Testis (tissue), 2 donors: ENCODE measurements at regions not wholly inside any gene's neighbourhood (a gene's known extent, or its start where the extent isn't known, plus 50 kb on each side); places are given as distances from the start of the nearest gene placed in this dataset.

Source experiments
- DNase-seq: peaks from one replicate; pipeline ENCODE4 v3.0.0-alpha.2; 2019
- H3K27ac ChIP-seq, 2 donors: fragments of 200-600 bp; sonication (generic); one replicate each; pipeline ENCODE4 v1.5.1; 2019
- H3K27me3 ChIP-seq: fragments of 200-600 bp; sonication (generic); one replicate; pipeline ENCODE4 v1.5.1; 2019
- H3K36me3 ChIP-seq: fragments of 200-600 bp; sonication (generic); one replicate; pipeline ENCODE4 v1.5.1; 2017; ENCODE audit warnings: low read depth; ENCODE audit errors: missing control alignments
- H3K4me1 ChIP-seq: fragments of 200-600 bp; sonication (generic); one replicate; pipeline ENCODE4 v1.5.1; 2019
- H3K4me3 ChIP-seq, 2 donors: fragments of 200-600 bp; sonication (generic); one replicate each; pipeline ENCODE4 v1.5.1; 2017 to 2019
- H3K9me3 ChIP-seq: fragments of 200-600 bp; sonication (generic); one replicate; pipeline ENCODE4 v1.5.1; 2017
- POLR2A ChIP-seq: fragments of 450-650 bp; IDR thresholded peaks from one replicate; pipeline ENCODE4 v1.6.1; 2017; ENCODE audit warnings: antibody characterized with exemption, mild to moderate bottlenecking, moderate library complexity
- whole genome bisulfite sequencing, 2 donors: methylation state at CpG; one replicate each; pipeline ENCODE4 v1.1.5; 2018; 5-methylcytosine and 5-hydroxymethylcytosine counted together
- intact Hi-C: fragments of 100-400 bp; cut with DNase I; formaldehyde crosslinking; loops from one replicate; pipeline ENCODE4 v1.15.1; 2023; ENCODE audit warnings: low total_unique reads
- TF ChIP-seq, protein P1 (sequence below), 3 experiments: fragments of 450-650 bp in 2 of 3; fragments of 200-600 bp in 1 of 3; sonication (generic) in 1 of 3; IDR thresholded peaks; one replicate each; pipeline ENCODE4 v1.5.1; 2016 to 2019; ENCODE audit warnings: antibody characterized with exemption in 3 of 3, mild to moderate bottlenecking in 2 of 3, moderate library complexity in 1 of 3

DNA sequence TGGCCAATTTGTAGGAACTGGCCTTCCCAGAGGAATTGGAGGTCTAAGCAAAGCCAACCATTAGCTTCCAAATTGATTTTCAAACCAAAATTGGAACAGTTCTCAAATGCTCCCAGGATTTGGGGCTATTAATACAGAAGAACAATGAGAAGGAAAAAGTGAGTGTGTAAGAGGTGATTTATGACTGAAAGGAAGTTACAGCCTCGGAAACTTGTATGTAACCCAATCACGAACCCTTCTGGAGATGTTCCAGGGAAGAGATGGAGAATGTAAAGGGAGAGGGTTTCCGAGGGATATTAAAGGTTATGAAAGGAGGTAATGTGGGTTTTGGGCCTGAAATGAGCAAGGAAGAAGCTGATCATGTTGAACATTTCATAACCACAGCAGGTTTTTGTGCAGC lies 93.2 kb upstream of the CXCL14 start:
- WGBS, 2 donors, result 56 to 75% methylated on average over 3 of the region's 3 CpGs
- TF ChIP-seq, protein P1, sequence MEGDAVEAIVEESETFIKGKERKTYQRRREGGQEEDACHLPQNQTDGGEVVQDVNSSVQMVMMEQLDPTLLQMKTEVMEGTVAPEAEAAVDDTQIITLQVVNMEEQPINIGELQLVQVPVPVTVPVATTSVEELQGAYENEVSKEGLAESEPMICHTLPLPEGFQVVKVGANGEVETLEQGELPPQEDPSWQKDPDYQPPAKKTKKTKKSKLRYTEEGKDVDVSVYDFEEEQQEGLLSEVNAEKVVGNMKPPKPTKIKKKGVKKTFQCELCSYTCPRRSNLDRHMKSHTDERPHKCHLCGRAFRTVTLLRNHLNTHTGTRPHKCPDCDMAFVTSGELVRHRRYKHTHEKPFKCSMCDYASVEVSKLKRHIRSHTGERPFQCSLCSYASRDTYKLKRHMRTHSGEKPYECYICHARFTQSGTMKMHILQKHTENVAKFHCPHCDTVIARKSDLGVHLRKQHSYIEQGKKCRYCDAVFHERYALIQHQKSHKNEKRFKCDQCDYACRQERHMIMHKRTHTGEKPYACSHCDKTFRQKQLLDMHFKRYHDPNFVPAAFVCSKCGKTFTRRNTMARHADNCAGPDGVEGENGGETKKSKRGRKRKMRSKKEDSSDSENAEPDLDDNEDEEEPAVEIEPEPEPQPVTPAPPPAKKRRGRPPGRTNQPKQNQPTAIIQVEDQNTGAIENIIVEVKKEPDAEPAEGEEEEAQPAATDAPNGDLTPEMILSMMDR (IDR thresholded peaks at IDR 0.05), result no peak
- TF ChIP-seq POLR2A, result no peak

DNA sequence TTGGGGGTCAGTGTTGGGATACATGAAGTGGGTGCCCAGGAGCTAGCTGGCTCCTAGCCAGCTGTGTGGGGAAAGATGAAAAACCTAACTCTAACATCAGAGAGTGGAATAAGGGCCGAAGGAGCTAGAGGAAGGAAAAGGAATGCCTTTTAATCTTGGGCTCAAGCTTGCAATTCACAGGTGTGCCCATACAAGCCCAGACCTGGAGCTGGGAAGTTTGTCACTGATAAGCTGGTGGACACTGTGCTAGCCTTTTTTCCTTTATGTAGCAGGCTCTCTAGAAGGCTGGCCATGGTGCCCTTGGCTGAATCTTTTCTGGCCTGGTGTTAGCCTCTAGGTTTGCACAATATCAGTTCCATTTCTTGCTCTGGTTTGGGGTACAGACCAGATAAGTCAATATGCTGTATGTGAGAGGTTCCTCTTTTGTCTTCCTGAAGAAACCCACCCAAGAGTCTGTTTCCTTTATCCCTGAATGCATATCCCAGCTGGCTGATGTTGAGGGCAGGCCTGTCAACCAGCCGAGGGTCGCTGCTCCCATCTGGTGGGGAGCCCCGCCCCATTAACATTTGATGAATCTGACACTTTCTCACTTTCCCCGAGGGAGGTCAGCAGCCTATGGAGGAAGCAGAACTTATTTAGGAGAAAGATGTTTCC lies 92.4 kb upstream of the CXCL14 start:
- no peaks in the 10 kb centered on the region for H3K27me3 ChIP-seq
- no peak for TF ChIP-seq POLR2A
- 50 to 64% methylated on average over 5 of the region's 5 CpGs for WGBS, 2 donors
- no peak overlapping the region for H3K4me3 ChIP-seq
- H3K36me3 ChIP-seq, result no peaks in the 10 kb centered on the region
- no peak for DNase-seq
- no peak overlapping the region for H3K27ac ChIP-seq
- no peaks in the 10 kb centered on the region for H3K9me3 ChIP-seq
- intact Hi-C loops, result no loop called here
- H3K4me1 ChIP-seq, result no peaks in the 10 kb centered on the region

More for the DNA sequence above, 93.2 kb upstream of the CXCL14 start:
- Histone ChIP-seq H3K36me3 (no peaks in the 10 kb centered on the region), H3K27ac (no peak overlapping the region), H3K4me1 (no peaks in the 10 kb centered on the region), H3K27me3 (no peaks in the 10 kb centered on the region), H3K4me3 (no peak overlapping the region), H3K9me3 (no peaks in the 10 kb centered on the region)
- intact Hi-C loops, result no loop called here
- DNase-seq, result no peak

- intact Hi-C loops, result no loop called here
- no peak for DNase-seq
- Histone ChIP-seq H3K9me3 (no peaks in the 10 kb centered on the region), H3K27ac (no peak overlapping the region), H3K27me3 (no peaks in the 10 kb centered on the region), H3K36me3 (no peaks in the 10 kb centered on the region), H3K4me1 (no peaks in the 10 kb centered on the region), H3K4me3 (no peak overlapping the region)
- 63% methylated on average over 6 of the region's 6 CpGs for WGBS, 2 donors
- TF ChIP-seq, protein P1 (IDR thresholded peaks at IDR 0.05), result no peak
- no peak for TF ChIP-seq POLR2A
Observed at GRCh38 chr5:135670588-135670987, 91.8 kb upstream of the CXCL14 start.

GRCh38 chr5:135669416-135669815 lies 90.6 kb upstream of the CXCL14 start:
- no peaks in the 10 kb centered on the region for H3K4me1 ChIP-seq
- no peak overlapping the region for H3K27ac ChIP-seq
- no peak for TF ChIP-seq POLR2A
- TF ChIP-seq, protein P1 (IDR thresholded peaks at IDR 0.05), result no peak
- 47 to 67% methylated on average over 2 of the region's 2 CpGs for WGBS, 2 donors
- no peak overlapping the region for H3K4me3 ChIP-seq
- no peaks in the 10 kb centered on the region for H3K36me3 ChIP-seq
- H3K9me3 ChIP-seq, result no peaks in the 10 kb centered on the region
- DNase-seq, result no peak
- intact Hi-C loops, result no loop called here
- H3K27me3 ChIP-seq, result no peaks in the 10 kb centered on the region

DNA sequence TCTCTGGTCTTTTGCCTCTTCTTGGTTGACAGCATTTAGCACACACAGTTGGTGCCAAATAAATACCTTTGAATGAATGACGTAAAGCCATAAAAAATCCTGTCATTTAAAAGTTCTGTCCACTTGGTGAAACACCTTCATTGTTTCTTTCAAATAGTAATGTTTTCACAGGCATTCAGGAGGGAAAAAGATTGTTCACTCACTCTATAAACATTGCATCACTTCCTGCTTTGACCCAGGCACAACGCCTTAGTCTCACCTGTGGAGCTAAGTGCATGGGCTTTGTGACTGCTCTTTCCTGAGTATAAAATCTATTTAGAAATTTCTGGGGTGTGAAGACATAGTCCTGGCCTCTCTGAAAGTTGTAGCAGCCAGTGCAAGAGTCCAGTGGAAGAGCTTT lies 88.9 kb upstream of the CXCL14 start:
- intact Hi-C loops, result no loop called here
- DNase-seq, result no peak
- no peak for TF ChIP-seq POLR2A
- TF ChIP-seq, protein P1 (IDR thresholded peaks at IDR 0.05), result no peak
- no peaks in the 10 kb centered on the region for H3K4me1 ChIP-seq
- 86 to 92% methylated on average over 2 of the region's 2 CpGs for WGBS, 2 donors
- no peak overlapping the region for H3K27ac ChIP-seq
- no peaks in the 10 kb centered on the region for H3K36me3 ChIP-seq
- no peaks in the 10 kb centered on the region for H3K27me3 ChIP-seq
- H3K9me3 ChIP-seq, result no peaks in the 10 kb centered on the region
- H3K4me3 ChIP-seq, result no peak overlapping the region
